ENCODE measurements at regions not wholly inside any gene's neighbourhood (a gene's known extent, or its start where the extent isn't known, plus 50 kb on each side); places are given as distances from the start of the nearest gene placed in this dataset.

DNA sequence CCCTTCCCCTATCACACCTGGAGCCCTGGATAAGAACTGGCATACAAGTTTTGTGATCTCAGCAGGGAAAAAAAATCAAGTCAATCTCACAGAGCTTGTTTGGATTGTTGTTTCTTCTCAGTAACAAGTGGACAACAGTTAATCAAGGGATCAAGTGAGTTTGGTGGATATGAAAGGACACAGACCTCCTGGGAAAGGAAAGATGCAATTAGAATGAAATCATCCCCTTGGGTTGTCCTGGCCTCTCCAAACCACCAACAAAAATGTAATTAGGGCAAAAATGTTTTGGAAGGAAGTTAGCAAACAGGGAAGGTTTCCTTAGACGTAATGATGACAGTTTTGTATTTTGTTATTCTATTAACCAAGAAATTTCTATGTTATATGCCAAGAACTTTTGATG, 99.1 kb upstream of the PRDM1 start:
- H3K4me1 Mint-ChIP-seq: peaks cover 35% of the 10 kb centered on the region
- no peak overlapping the region for H3K27ac Mint-ChIP-seq
- H3K27me3 Mint-ChIP-seq: peaks cover 83% of the 10 kb centered on the region
- no peaks in the 10 kb centered on the region for H3K9me3 Mint-ChIP-seq
- POLR2A ChIA-PET: interaction anchor here (0.6 kb wide), 1 partner anchor 173 kb away, joined by 3 read pairs; no protein-coding TSS in a partner anchor
- H3K36me3 Mint-ChIP-seq: peaks cover 1% of the 10 kb centered on the region
- DNase-seq (no peak), ATAC-seq (ENCODE audit: low read depth) (no peak)
- H3K4me3 Mint-ChIP-seq: no peak overlapping the region

DNA sequence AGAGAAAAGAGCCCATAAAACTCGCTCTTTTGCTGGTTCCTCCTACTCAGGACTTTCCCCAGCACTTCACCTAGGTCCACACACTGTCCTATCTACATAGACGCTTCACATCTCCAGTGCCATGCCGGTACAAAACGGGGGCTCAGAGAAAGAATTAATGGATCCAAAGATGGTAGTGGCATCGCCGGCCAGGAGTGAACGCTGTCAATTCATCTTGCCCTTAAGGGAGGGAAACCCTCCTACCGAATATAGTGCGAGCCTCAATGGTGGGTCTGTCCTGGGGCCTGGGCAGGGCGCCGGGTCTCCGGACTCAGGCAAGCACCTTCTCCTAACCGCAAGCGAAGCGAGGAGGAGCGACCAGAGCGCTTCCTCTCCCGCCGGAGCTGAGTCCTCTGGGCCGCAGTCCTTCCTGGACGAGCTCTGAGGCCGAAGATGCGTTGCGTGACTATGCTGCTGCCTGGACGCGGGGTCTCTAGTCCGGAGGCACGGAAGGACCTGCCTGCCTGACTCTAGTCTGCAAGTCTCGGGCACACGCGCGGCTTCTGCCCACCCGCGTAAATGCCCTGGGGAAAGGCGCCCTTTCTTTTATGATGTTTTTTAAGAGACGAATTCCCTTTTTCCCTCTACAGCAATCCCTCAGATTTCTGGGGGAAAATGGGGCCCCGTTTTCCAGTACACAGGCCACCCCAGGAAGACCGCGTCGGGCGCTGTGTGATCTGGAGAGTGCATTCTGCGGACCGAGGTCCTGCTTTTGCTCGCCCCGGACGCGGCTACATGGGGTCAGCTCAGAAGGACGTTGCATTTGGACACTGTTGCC, 100.1 kb upstream of the PRDM1 start:
- ATAC-seq (ENCODE audit: low read depth): peak; percentile 23
- peaks cover 79% of the 10 kb centered on the region for H3K27me3 Mint-ChIP-seq
- peak; percentile 41 for DNase-seq
- POLR2A ChIA-PET: no interaction called here
- peak overlapping the region; percentile 47 for H3K4me3 Mint-ChIP-seq
- peaks cover 1% of the 10 kb centered on the region for H3K36me3 Mint-ChIP-seq
- H3K4me1 Mint-ChIP-seq: peaks cover 34% of the 10 kb centered on the region
- H3K9me3 Mint-ChIP-seq: no peaks in the 10 kb centered on the region
- no peak overlapping the region for H3K27ac Mint-ChIP-seq

DNA sequence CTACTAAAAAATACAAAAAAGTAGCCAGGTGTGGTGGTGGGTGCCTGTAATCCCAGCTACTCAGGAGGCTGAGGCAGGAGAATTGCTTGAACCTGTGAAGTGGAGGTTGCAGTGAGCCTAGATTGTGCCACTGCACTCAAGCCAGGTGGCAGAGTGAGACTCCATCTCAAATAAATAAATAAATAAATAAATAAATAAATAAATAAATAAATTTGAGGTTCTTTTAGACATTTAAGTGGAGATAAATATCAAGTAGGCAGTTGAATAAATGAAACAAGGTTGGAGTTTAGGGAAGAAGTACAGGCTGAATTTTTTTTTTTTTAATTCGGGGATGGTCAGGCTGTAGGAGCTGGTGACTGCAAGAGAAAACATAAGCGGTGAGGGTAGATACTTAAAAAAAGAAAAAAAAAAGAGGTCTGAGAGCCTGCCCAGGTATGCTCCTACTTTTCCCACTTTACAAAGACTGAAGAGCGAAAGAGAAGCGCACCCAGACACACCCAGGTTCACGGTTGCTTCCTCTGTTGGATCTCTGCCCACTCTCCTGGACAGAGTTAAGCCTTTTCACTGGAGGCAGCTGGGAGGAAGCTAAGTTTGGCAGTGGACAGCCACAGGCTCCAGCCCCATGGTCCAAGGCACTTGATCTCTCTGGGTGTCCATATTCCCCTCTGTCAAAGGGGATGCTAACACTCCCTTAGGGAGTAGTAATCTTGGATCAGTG, 100.9 kb upstream of the PRDM1 start:
- POLR2A ChIA-PET: no interaction called here
- H3K4me1 Mint-ChIP-seq: peaks cover 34% of the 10 kb centered on the region
- ATAC-seq (ENCODE audit: low read depth) (no peak), DNase-seq (no peak)
- H3K4me3 Mint-ChIP-seq: peak overlapping the region; percentile 47
- H3K27ac Mint-ChIP-seq: no peak overlapping the region
- H3K36me3 Mint-ChIP-seq: peaks cover 3% of the 10 kb centered on the region
- H3K9me3 Mint-ChIP-seq: no peaks in the 10 kb centered on the region
- H3K27me3 Mint-ChIP-seq: peaks cover 77% of the 10 kb centered on the region

DNA sequence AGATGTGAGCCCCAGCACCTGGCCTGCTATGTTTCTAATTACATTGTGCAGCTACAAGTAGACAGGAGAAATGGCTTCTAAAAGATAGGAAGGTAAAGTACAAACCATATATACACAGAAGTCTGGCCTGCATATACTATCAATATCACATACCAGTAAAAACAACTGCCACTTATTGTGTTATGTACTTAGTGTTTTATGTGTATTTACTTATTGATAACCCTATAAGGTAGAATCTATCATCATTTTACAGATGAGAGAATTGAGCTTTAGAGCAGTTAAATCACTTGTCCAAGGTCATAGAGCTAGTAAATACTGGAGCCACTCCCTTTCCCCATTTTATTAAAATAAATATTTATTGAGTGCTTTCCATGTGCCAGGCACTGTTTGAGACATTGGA, 102.4 kb upstream of the PRDM1 start:
- peaks cover 63% of the 10 kb centered on the region for H3K27me3 Mint-ChIP-seq
- POLR2A ChIA-PET: interaction anchor here (0.6 to 5.6 kb wide), 2 partner anchors 8 to 132 kb away, joined by 3 to 44 read pairs; no protein-coding TSS in a partner anchor
- H3K4me3 Mint-ChIP-seq: no peak overlapping the region
- H3K27ac Mint-ChIP-seq: no peak overlapping the region
- no peak for DNase-seq
- H3K4me1 Mint-ChIP-seq: peaks cover 37% of the 10 kb centered on the region
- H3K9me3 Mint-ChIP-seq: no peaks in the 10 kb centered on the region
- no peak for ATAC-seq (ENCODE audit: low read depth)
- peaks cover 3% of the 10 kb centered on the region for H3K36me3 Mint-ChIP-seq

DNA sequence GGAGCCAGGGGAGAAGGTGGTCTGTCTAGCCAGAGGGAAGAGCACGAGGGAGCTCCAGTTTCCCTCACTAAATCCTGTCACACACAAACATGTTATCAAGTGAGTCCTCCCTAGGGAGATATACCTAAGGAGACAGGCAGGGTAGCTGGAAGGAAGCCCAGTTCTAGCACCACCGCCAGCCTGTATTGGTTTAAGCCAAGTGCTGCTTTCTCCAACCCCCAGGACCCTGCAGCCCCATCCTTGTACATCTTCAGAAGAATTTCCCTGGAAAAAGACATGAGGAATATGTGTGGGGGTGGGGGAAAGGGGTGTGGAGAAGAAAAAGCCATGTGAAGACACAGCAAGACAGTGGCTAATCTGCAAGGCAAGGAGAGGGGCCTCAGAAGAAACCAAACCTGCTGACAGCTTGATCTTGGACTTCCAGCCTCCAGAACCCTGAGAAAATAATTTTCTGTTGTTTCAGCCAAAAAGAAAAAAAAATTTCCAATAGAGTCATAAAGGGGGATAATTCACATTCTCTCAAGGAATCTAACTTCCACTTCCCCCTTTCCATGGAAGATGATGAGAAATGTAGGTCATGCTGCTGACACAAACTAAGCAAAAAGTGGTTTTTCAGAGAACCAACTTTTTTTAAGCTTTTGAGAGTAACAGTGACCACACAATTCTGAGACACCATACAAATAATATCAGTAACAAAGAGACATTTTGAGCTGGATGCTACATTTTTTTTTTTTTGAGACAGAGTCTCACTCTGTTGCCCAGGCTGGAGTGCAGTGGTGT, 103.2 kb upstream of the PRDM1 start:
- Mint-ChIP-seq H3K4me3 (no peak overlapping the region), H3K4me1 (peaks cover 40% of the 10 kb centered on the region), H3K27ac (no peak overlapping the region), H3K36me3 (peaks cover 3% of the 10 kb centered on the region), H3K27me3 (peaks cover 57% of the 10 kb centered on the region), H3K9me3 (no peaks in the 10 kb centered on the region)
- ATAC-seq (ENCODE audit: low read depth) (peak; percentile 19), DNase-seq (no peak)
- POLR2A ChIA-PET: interaction anchor here (5.6 kb wide), 1 partner anchor 9 kb away, joined by 44 read pairs; no protein-coding TSS in a partner anchor

DNA sequence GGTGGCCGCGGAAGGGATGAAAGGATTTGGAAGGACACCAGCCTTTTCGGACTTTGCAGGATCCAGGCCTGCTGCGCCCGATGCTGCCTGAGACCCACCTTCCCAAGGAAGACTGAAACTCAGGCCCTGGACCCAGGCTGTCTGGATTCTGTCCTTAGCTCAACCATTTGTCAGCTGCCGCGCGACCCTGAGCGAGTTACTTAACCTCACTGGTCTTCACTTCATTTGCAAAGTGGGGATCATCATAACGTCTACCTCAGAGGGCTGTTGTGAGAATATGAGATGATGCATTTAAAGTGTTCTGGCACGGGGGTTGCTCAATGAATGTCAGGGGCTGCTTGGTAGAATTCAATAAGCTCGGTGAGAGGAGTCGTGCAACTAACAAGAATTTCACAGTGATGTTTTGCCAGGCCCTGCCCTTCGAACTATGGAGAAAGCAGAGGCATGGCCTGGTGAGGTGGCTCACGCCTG, 104.2 kb upstream of the PRDM1 start:
- Mint-ChIP-seq H3K4me1 (peaks cover 38% of the 10 kb centered on the region), H3K4me3 (peak overlapping the region; percentile 74), H3K27ac (no peak overlapping the region), H3K27me3 (peaks cover 50% of the 10 kb centered on the region), H3K36me3 (peaks cover 3% of the 10 kb centered on the region), H3K9me3 (no peaks in the 10 kb centered on the region)
- POLR2A ChIA-PET: interaction anchor here (1.2 to 5.6 kb wide), 2 partner anchors 10 to 344 kb away, joined by 4 to 44 read pairs; partner anchors contain the start of gene ATG5
- no peak for ATAC-seq (ENCODE audit: low read depth)
- DNase-seq: no peak

DNA sequence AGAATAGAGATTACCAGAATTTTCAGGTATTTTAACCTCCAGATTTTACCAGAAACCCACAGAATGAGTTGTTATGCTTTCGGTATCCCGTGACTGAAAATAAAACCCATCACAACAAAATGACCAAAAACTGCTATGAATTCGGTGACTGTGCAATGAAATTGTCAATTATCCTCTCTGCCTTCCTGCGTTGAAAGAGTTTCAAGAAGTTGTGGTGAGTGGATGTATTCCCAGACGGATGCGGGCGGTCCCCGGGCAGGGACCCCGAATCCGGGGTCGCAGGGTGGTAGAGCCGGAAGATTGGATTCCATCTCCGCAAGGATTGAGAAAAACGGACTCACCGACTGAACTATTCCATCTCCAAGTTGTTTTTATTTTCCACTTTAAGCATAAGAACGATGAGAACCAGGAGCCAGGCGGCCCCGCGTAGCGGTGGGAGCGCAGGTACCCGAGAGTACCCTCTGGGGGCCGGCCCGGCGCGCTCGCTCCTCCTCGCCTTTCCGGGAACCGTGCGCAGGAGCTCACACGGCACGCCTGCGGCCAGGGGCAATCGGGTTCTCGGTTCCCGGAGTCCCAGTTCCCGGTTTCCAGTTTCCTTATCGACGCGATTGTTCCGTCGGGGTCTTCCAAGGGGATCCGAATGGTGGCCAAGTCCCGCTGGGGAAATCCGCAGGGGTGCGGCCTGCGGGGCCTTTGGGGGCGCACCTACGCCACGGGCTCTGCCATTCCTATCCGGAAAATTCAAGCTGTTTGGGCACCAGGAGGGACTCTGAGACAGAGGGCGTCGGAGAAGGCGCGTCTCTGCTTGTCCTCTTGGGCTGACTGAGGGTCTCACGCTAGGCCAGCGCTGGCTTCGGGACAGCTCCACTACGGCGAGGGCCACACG, 104.9 kb upstream of the PRDM1 start:
- H3K4me1 Mint-ChIP-seq: peaks cover 37% of the 10 kb centered on the region
- no peaks in the 10 kb centered on the region for H3K9me3 Mint-ChIP-seq
- peaks cover 2% of the 10 kb centered on the region for H3K36me3 Mint-ChIP-seq
- ATAC-seq (ENCODE audit: low read depth) (peak; percentile 43), DNase-seq (peak; percentile 60)
- H3K27ac Mint-ChIP-seq: peak overlapping the region; percentile 73
- H3K27me3 Mint-ChIP-seq: peaks cover 45% of the 10 kb centered on the region
- POLR2A ChIA-PET: interaction anchor here (0.5 to 5.6 kb wide), 3 partner anchors 11 to 344 kb away, joined by 4 to 44 read pairs (median 5); partner anchors contain the start of gene ATG5
- peak overlapping the region; percentile 74 for H3K4me3 Mint-ChIP-seq

DNA sequence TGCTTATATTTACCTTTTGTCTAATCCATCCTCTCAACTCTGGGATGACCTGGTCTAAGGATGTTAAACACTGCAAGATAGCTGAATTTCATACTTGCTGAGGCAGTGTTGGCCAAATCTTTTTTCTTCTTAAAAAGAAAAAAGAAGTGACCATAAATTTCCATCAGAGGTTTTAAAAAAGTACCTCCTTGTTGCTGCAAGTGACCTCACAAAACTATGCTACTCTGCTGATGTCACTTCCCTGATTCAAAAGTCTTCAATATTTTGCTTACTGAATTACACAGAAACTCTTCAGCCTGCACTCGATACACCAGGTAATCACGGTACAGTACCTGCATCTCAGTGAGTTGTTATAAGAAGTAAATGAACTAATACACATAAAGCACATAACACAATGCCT, 107.2 kb upstream of the PRDM1 start:
- Mint-ChIP-seq H3K27ac (no peak overlapping the region), H3K36me3 (peaks cover 5% of the 10 kb centered on the region), H3K27me3 (peaks cover 37% of the 10 kb centered on the region), H3K4me3 (no peak overlapping the region), H3K4me1 (peaks cover 29% of the 10 kb centered on the region), H3K9me3 (peaks cover 1% of the 10 kb centered on the region)
- ATAC-seq (ENCODE audit: low read depth) (no peak), DNase-seq (no peak)
- POLR2A ChIA-PET: interaction anchor here (1.0 to 5.6 kb wide), 2 partner anchors 13 kb away, joined by 4 to 44 read pairs; no protein-coding TSS in a partner anchor

DNA sequence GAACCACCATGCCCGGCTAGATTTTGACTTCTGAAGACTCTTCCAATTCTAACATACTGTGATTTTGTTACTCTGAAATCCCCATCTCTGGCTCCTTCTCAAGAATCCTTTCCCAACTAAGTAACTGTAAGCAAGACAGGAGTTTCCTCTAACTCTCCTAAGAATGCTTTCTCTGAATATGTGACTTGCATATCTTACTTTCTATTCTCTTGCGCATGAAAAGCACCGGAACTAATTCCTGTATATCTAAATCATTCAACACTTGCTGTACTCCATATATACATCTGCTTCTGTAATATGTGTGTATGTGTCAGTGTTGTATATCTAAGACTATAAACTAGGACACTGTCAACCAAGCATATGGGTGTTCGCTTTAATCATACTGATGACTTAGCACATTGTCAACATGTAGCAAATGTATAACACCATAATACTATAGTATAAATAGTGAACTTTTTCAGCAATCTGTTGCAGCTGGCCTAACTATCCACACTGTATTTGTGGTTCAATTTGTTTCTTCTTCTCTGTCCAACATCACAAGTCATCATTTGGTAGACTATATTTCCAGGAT, 108.1 kb upstream of the PRDM1 start:
- Mint-ChIP-seq H3K4me1 (peaks cover 25% of the 10 kb centered on the region), H3K36me3 (peaks cover 8% of the 10 kb centered on the region), H3K27me3 (peaks cover 38% of the 10 kb centered on the region), H3K27ac (no peak overlapping the region), H3K9me3 (peaks cover 7% of the 10 kb centered on the region), H3K4me3 (no peak overlapping the region)
- DNase-seq (no peak), ATAC-seq (ENCODE audit: low read depth) (no peak)
- POLR2A ChIA-PET: interaction anchor here (1.0 kb wide), 1 partner anchor 14 kb away, joined by 4 read pairs; no protein-coding TSS in a partner anchor

DNA sequence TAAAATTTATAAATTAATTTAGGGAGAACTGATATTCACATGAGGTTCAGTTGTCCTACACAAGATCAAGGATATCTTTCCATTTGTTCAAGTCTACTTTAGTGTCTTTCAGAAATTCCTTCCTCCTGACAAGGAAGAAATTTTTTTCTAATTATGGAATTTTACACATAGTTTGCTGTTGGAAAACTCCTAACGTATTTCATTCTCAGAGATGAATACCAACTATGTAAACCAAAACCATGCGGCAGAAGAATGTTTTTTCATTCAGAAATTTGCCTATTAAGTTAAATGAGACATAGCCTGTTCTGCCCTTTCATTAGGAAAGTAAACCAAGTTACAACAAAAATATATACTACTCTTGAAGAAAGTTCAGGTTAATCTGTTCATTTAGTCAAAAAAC, 111.2 kb upstream of the PRDM1 start:
- POLR2A ChIA-PET: no interaction called here
- Mint-ChIP-seq H3K27me3 (peaks cover 38% of the 10 kb centered on the region), H3K4me1 (peaks cover 11% of the 10 kb centered on the region), H3K9me3 (peaks cover 20% of the 10 kb centered on the region), H3K4me3 (no peak overlapping the region), H3K36me3 (peaks cover 13% of the 10 kb centered on the region), H3K27ac (no peak overlapping the region)
- ATAC-seq (ENCODE audit: low read depth) (no peak), DNase-seq (no peak)

DNA sequence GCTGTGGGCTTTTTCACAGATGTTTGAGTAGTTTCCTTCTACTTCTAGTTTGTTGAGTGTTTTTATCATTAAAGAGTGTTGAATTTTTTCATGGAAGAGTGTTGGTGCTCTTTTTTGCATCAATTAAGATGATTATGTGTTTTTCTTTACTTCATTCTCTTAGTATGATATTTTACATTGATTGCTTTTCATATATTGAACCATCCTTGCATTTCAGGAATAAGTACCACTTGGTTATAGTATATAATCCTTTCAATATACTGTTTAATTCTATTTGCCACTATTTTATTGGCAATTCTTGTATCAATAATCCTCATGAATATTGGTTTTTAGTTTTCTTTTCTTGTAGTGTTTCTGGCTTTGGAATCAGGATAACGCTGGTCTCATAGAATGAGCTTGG, 113.7 kb upstream of the PRDM1 start:
- Mint-ChIP-seq H3K4me3 (no peak overlapping the region), H3K36me3 (peaks cover 13% of the 10 kb centered on the region), H3K4me1 (no peaks in the 10 kb centered on the region), H3K27ac (no peak overlapping the region), H3K27me3 (peaks cover 43% of the 10 kb centered on the region), H3K9me3 (peaks cover 25% of the 10 kb centered on the region)
- POLR2A ChIA-PET: no interaction called here
- ATAC-seq (ENCODE audit: low read depth) (no peak), DNase-seq (no peak)
